HCT116 (cell line): ENCODE measurements at regions not wholly inside any gene's neighbourhood (a gene's known extent, or its start where the extent isn't known, plus 50 kb on each side); places are given as distances from the start of the nearest gene placed in this dataset.

Experiments
- ATAC-seq: fragments of 200-7000 bp; cut with Tn5 transposase; 2 replicates; pipeline ENCODE4 v1.9.1; 2020; ENCODE audit warnings: mild to moderate bottlenecking, moderate library complexity
- BruUV-seq: library from RNA; stranded (reverse); fragments of 400-500 nt; replicated peaks from 2 replicates; lab custom pipeline; 2021; lab: Mats Ljungman, UMichigan
- CTCF ChIA-PET: fragments of 300-600 bp; sonication (Branson Sonifier 250); formaldehyde crosslinking; loops from one replicate; lab custom pipeline; 2021; ENCODE audit warnings: antibody characterized with exemption; lab: Charles Lee
- POLR2A ChIA-PET: fragments of 300-600, 350-600 bp; sonication (Branson Sonifier 250); formaldehyde crosslinking; loops from one replicate; lab custom pipeline; 2021; ENCODE audit warnings: antibody characterized with exemption; lab: Charles Lee
- RAD21 ChIA-PET, 2 experiments: fragments of 300-600 bp; sonication (Branson Sonifier 250); formaldehyde crosslinking; loops; one replicate each; lab custom pipeline; 2023; ENCODE audit warnings: low total read pairs in 2 of 2; ENCODE audit not compliant: uncharacterized antibody in 2 of 2, unreplicated experiment in 2 of 2, low non-redundant PET in 1 of 2; lab: Charles Lee
- DNase-seq: peaks from one replicate; pipeline ENCODE4 v3.0.0-alpha.2; 2010; ENCODE audit warnings: low read depth, low spot score
- H2AFZ ChIP-seq: fragments of 200-600 bp; shearing (Covaris generic), sonication (generic); 2 replicates; pipeline ENCODE4 v1.6.1; 2017; ENCODE audit warnings: low read depth, mixed run types, mixed read lengths, antibody characterized with exemption, low read length; ENCODE audit not compliant: poor library complexity, severe bottlenecking
- H3K27ac ChIP-seq: 2 replicates; pipeline ENCODE4 v1.5.1; 2012; ENCODE audit warnings: low read depth, low read length
- H3K27me3 ChIP-seq: fragments of 200-600 bp; sonication (generic); 2 replicates; pipeline ENCODE4 v1.6.1; 2016; ENCODE audit warnings: mixed run types, low read length, mixed read lengths; ENCODE audit not compliant: insufficient read depth
- H3K36me3 ChIP-seq, 2 experiments: fragments of 200-500 bp in 1 of 2; fragments of 200-600 bp in 1 of 2; sonication (Bioruptor generic) in 1 of 2; sonication (generic) in 1 of 2; 2 replicates each; pipeline versions ENCODE4 v1.5.1 to v1.6.1; 2014 to 2016; ENCODE audit warnings: low read length in 2 of 2, inconsistent platforms in 1 of 2, mixed read lengths in 1 of 2, mixed run types in 1 of 2; ENCODE audit not compliant: insufficient read depth in 2 of 2, control insufficient read depth in 1 of 2
- H3K4me1 ChIP-seq, 2 experiments: fragments of 200-600 bp in 1 of 2; sonication (generic) in 1 of 2; 2 replicates each; pipeline versions ENCODE4 v1.5.1 to v1.6.1; 2012 to 2017; ENCODE audit warnings: low read length in 2 of 2, inconsistent platforms in 1 of 2, mild to moderate bottlenecking in 1 of 2, mixed read lengths in 1 of 2, mixed run types in 1 of 2, moderate library complexity in 1 of 2; ENCODE audit not compliant: insufficient read depth in 2 of 2, control insufficient read depth in 1 of 2
- H3K4me2 ChIP-seq: fragments of 200-600 bp; sonication (generic); 2 replicates; pipeline ENCODE4 v1.6.1; 2017; ENCODE audit warnings: mixed run types, low read length, mixed read lengths
- H3K4me3 ChIP-seq, 2 experiments: fragments of 200-600 bp in 1 of 2; sonication (generic) in 1 of 2; replicated peaks in 1 of 2; 2 replicates each; pipeline ENCODE4 v1.5.1; 2011 to 2016; ENCODE audit warnings: low read length in 2 of 2, control low read depth in 1 of 2, low read depth in 1 of 2, mild to moderate bottlenecking in 1 of 2, mixed read lengths in 1 of 2, mixed run types in 1 of 2
- H3K79me2 ChIP-seq: fragments of 200-600 bp; sonication (generic); 2 replicates; pipeline ENCODE4 v1.6.1; 2017; ENCODE audit warnings: mild to moderate bottlenecking, mixed run types, low read length, moderate library complexity, mixed read lengths; ENCODE audit not compliant: insufficient read depth
- H3K9ac ChIP-seq: fragments of 200-600 bp; sonication (generic); 2 replicates; pipeline ENCODE4 v1.6.1; 2016; ENCODE audit warnings: low read length, mixed read lengths
- H3K9me2 ChIP-seq: fragments of 200-600 bp; sonication (generic), shearing (Covaris generic); 2 replicates; pipeline ENCODE4 v1.6.1; 2017; ENCODE audit warnings: mixed run types, mild to moderate bottlenecking, moderate library complexity; ENCODE audit not compliant: insufficient read depth
- H3K9me3 ChIP-seq, 2 experiments: fragments of 200-500 bp in 1 of 2; fragments of 200-600 bp in 1 of 2; sonication (Bioruptor generic) in 1 of 2; sonication (generic) in 1 of 2; 2 replicates each; pipeline ENCODE4 v1.6.1; 2014 to 2017; ENCODE audit warnings: low read length in 2 of 2, mixed read lengths in 2 of 2, inconsistent platforms in 1 of 2, low read depth in 1 of 2, mild to moderate bottlenecking in 1 of 2, mixed run types in 1 of 2, moderate library complexity in 1 of 2; ENCODE audit not compliant: control insufficient read depth in 1 of 2, insufficient read depth in 1 of 2
- H4K20me1 ChIP-seq: fragments of 200-600 bp; sonication (generic), shearing (Covaris generic); 2 replicates; pipeline ENCODE4 v1.6.1; 2017; ENCODE audit warnings: mixed run types, mild to moderate bottlenecking, moderate library complexity; ENCODE audit not compliant: insufficient read depth
- ELF1 ChIP-seq: IDR thresholded peaks from 2 replicates; pipeline ENCODE4 v1.6.1; 2012; ENCODE audit warnings: low read depth, borderline replicate concordance
- EZH2 ChIP-seq: fragments of 200-600 bp; sonication (generic); IDR thresholded peaks from 2 replicates; pipeline ENCODE4 v1.6.1; 2017; ENCODE audit warnings: antibody characterized with exemption, mixed run types
- EZH2phosphoT487 ChIP-seq: fragments of 200-600 bp; IDR thresholded peaks from 2 replicates; pipeline ENCODE4 v1.6.1; 2018; ENCODE audit warnings: antibody characterized with exemption, borderline replicate concordance
- JUND ChIP-seq: IDR thresholded peaks from 2 replicates; pipeline ENCODE4 v1.6.1; 2012
- RAD21 ChIP-seq: IDR thresholded peaks from 2 replicates; pipeline ENCODE4 v1.6.1; 2012; ENCODE audit warnings: low read depth, mild to moderate bottlenecking
- SRF ChIP-seq: IDR thresholded peaks from 2 replicates; pipeline ENCODE4 v1.6.1; 2012; ENCODE audit warnings: low read depth
- YY1 ChIP-seq: IDR thresholded peaks from 2 replicates; pipeline ENCODE4 v1.6.1; 2011; ENCODE audit warnings: low read length, low read depth, moderate library complexity, mild to moderate bottlenecking; ENCODE audit not compliant: insufficient replicate concordance; ENCODE audit errors: extremely low read depth
- ZFX ChIP-seq: fragments of 450-650 bp; IDR thresholded peaks from 2 replicates; pipeline ENCODE4 v1.6.1; 2017
- intact Hi-C: fragments of 100-400 bp; cut with micrococcal nuclease; formaldehyde crosslinking; loops from 2 replicates; pipeline ENCODE4 v1.10.0; 2022
- TF ChIP-seq, protein P1 (sequence below): IDR thresholded peaks from 2 replicates; pipeline ENCODE4 v1.6.1; 2012
- TF ChIP-seq, protein P2 (sequence below): IDR thresholded peaks from 2 replicates; pipeline ENCODE4 v1.6.1; 2011; ENCODE audit warnings: mild to moderate bottlenecking, low read length, moderate library complexity; ENCODE audit not compliant: insufficient replicate concordance; ENCODE audit errors: extremely low read depth
- TF ChIP-seq, protein P3 (sequence below), 3 experiments: fragments of 200-600 bp in 1 of 3; sonication (generic) in 1 of 3; IDR thresholded peaks in 2 of 3; conservative IDR thresholded peaks in 1 of 3; 2 replicates each; pipeline ENCODE4 v1.5.1; 2012 to 2017; ENCODE audit warnings: low read depth in 2 of 3, low read length in 2 of 3, antibody characterized with exemption in 1 of 3, borderline replicate concordance in 1 of 3, control low read depth in 1 of 3, mild to moderate bottlenecking in 1 of 3, mixed read lengths in 1 of 3, mixed run types in 1 of 3, moderate library complexity in 1 of 3; ENCODE audit not compliant: insufficient read depth in 1 of 3
- TF ChIP-seq, protein P4 (sequence below): IDR thresholded peaks from 2 replicates; pipeline ENCODE4 v1.6.1; 2012; ENCODE audit warnings: low read depth

DNA sequence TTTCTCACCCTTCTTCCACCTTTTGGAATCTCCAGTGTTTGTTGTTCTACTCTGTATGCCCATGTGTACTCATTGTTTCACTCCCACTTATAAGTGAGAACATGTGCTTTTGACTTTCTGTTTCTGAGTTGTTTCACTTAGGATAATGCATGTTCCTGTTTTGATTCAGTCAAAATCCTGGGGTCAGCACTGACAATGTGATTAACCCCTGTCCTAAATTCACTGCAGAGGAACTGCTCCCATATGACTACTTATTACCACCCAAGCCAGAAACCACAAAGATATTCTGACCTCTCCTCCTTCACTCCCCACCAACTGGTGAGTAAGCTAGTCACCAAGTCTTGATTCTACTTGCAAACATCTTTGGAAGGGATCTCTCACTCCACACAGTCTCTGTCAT, 251.4 kb upstream of the TCF4 start:
- Histone ChIP-seq H3K4me1 (no peaks in the 10 kb centered on the region), H3K4me2 (no peak overlapping the region), H3K36me3 (no peaks in the 10 kb centered on the region), H3K79me2 (no peaks in the 10 kb centered on the region)
- TF ChIP-seq SRF: no peak
- no peak for TF ChIP-seq ELF1
- TF ChIP-seq, protein P1, sequence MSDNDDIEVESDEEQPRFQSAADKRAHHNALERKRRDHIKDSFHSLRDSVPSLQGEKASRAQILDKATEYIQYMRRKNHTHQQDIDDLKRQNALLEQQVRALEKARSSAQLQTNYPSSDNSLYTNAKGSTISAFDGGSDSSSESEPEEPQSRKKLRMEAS: no peak
- TF ChIP-seq, protein P2, sequence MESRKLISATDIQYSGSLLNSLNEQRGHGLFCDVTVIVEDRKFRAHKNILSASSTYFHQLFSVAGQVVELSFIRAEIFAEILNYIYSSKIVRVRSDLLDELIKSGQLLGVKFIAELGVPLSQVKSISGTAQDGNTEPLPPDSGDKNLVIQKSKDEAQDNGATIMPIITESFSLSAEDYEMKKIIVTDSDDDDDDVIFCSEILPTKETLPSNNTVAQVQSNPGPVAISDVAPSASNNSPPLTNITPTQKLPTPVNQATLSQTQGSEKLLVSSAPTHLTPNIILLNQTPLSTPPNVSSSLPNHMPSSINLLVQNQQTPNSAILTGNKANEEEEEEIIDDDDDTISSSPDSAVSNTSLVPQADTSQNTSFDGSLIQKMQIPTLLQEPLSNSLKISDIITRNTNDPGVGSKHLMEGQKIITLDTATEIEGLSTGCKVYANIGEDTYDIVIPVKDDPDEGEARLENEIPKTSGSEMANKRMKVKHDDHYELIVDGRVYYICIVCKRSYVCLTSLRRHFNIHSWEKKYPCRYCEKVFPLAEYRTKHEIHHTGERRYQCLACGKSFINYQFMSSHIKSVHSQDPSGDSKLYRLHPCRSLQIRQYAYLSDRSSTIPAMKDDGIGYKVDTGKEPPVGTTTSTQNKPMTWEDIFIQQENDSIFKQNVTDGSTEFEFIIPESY: no peak
- TF ChIP-seq RAD21: no peak
- no peak for TF ChIP-seq ZFX
- no peak for TF ChIP-seq EZH2phosphoT487
- TF ChIP-seq EZH2: no peak
- TF ChIP-seq, all 23 proteins: peak for 0
- H2AFZ ChIP-seq: no peak overlapping the region
- no peaks in the 10 kb centered on the region for H4K20me1 ChIP-seq
- no peaks in the 10 kb centered on the region for H3K27me3 ChIP-seq
- ATAC-seq (no peak), DNase-seq (no peak)
- ChIA-PET RAD21 (no interaction called here), POLR2A (no interaction called here), CTCF (no interaction called here)
- no peaks in the 10 kb centered on the region for H3K9me2 ChIP-seq
- H3K9me3 ChIP-seq: peaks cover 9 to 20% of the 10 kb centered on the region in 2 experiments; a peak in 2 of 4 replicates
- intact Hi-C loops: no loop called here
- H3K27ac ChIP-seq: no peak overlapping the region
- no TSS peak for BruUV-seq
- no peak overlapping the region for H3K4me3 ChIP-seq
- no peak overlapping the region for H3K9ac ChIP-seq

DNA sequence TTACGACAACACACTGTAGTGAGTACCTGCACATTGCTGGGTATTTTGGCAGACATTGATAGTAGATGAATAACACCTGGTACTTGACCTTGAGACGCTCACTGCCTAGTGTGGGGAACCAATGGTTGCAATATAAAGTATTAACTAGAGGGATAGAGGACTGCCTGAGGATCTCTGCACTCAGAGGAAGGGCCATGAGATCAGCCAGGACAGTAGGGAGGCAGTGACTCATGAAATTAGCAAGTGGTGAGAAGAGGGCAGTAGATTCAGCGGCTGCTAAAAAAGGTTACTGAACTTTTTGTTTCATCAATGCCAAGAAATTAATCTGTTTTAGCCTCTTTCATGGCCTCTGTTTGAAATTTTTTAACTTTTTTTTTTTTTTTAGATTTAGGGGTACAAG, 250.8 kb upstream of the TCF4 start:
- no peaks in the 10 kb centered on the region for H3K79me2 ChIP-seq
- no peak overlapping the region for H3K9ac ChIP-seq
- ChIA-PET CTCF (no interaction called here), POLR2A (no interaction called here)
- H3K36me3 ChIP-seq: no peaks in the 10 kb centered on the region
- H4K20me1 ChIP-seq: no peaks in the 10 kb centered on the region
- no peaks in the 10 kb centered on the region for H3K4me1 ChIP-seq
- H2AFZ ChIP-seq: no peak overlapping the region
- no peak overlapping the region for H3K4me3 ChIP-seq
- peaks cover 9 to 20% of the 10 kb centered on the region in 2 experiments; a peak in 2 of 4 replicates for H3K9me3 ChIP-seq
- TF ChIP-seq EZH2 (no peak), ELF1 (no peak), JUND (no peak), YY1 (no peak), SRF (no peak)
- TF ChIP-seq, protein P3, sequence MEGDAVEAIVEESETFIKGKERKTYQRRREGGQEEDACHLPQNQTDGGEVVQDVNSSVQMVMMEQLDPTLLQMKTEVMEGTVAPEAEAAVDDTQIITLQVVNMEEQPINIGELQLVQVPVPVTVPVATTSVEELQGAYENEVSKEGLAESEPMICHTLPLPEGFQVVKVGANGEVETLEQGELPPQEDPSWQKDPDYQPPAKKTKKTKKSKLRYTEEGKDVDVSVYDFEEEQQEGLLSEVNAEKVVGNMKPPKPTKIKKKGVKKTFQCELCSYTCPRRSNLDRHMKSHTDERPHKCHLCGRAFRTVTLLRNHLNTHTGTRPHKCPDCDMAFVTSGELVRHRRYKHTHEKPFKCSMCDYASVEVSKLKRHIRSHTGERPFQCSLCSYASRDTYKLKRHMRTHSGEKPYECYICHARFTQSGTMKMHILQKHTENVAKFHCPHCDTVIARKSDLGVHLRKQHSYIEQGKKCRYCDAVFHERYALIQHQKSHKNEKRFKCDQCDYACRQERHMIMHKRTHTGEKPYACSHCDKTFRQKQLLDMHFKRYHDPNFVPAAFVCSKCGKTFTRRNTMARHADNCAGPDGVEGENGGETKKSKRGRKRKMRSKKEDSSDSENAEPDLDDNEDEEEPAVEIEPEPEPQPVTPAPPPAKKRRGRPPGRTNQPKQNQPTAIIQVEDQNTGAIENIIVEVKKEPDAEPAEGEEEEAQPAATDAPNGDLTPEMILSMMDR (IDR thresholded peaks at IDR 0.05 in 2 of 3, conservative IDR thresholded peaks at IDR 0.05 in 1 of 3; ENCODE audit: borderline replicate concordance in 1 of 3, insufficient read depth in 1 of 3, low read depth in 2 of 3, low read length in 2 of 3): no peak
- TF ChIP-seq, protein P1: no peak
- TF ChIP-seq, protein P4, sequence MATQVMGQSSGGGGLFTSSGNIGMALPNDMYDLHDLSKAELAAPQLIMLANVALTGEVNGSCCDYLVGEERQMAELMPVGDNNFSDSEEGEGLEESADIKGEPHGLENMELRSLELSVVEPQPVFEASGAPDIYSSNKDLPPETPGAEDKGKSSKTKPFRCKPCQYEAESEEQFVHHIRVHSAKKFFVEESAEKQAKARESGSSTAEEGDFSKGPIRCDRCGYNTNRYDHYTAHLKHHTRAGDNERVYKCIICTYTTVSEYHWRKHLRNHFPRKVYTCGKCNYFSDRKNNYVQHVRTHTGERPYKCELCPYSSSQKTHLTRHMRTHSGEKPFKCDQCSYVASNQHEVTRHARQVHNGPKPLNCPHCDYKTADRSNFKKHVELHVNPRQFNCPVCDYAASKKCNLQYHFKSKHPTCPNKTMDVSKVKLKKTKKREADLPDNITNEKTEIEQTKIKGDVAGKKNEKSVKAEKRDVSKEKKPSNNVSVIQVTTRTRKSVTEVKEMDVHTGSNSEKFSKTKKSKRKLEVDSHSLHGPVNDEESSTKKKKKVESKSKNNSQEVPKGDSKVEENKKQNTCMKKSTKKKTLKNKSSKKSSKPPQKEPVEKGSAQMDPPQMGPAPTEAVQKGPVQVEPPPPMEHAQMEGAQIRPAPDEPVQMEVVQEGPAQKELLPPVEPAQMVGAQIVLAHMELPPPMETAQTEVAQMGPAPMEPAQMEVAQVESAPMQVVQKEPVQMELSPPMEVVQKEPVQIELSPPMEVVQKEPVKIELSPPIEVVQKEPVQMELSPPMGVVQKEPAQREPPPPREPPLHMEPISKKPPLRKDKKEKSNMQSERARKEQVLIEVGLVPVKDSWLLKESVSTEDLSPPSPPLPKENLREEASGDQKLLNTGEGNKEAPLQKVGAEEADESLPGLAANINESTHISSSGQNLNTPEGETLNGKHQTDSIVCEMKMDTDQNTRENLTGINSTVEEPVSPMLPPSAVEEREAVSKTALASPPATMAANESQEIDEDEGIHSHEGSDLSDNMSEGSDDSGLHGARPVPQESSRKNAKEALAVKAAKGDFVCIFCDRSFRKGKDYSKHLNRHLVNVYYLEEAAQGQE: no peak
- TF ChIP-seq, all 23 proteins: peak for 0
- RAD21 ChIA-PET: no interaction called here
- Histone ChIP-seq H3K9me2 (no peaks in the 10 kb centered on the region), H3K27ac (no peak overlapping the region), H3K27me3 (no peaks in the 10 kb centered on the region), H3K4me2 (no peak overlapping the region)
- intact Hi-C loops: no loop called here
- no peak for DNase-seq
- no peak for ATAC-seq
- no TSS peak for BruUV-seq
